GM12878 (cell line): ENCODE measurements at regions not wholly inside any gene's neighbourhood (a gene's known extent, or its start where the extent isn't known, plus 50 kb on each side); places are given as distances from the start of the nearest gene placed in this dataset.

Experiments used
- BMI1 ChIP-seq: fragments of 450-650 bp; IDR thresholded peaks from 2 replicates; pipeline ENCODE4 v1.6.1; 2016; ENCODE audit warnings: mild to moderate bottlenecking, moderate library complexity, borderline replicate concordance
- CBFB ChIP-seq: IDR thresholded peaks from 2 replicates; pipeline ENCODE4 v1.6.1; 2016; ENCODE audit warnings: antibody characterized with exemption, low read depth
- GABPA ChIP-seq: IDR thresholded peaks from 2 replicates; pipeline ENCODE4 v1.6.1; 2014; ENCODE audit warnings: antibody characterized with exemption, low read depth, mild to moderate bottlenecking, inconsistent platforms
- HCFC1 ChIP-seq: fragments of 150-350 bp; IDR thresholded peaks from 2 replicates; pipeline ENCODE4 v1.6.1; 2014; ENCODE audit warnings: low read length
- HDAC6 ChIP-seq: fragments of 200-600 bp; sonication (generic); IDR thresholded peaks from one replicate; pipeline ENCODE4 v1.8.0; 2017; ENCODE audit warnings: antibody characterized with exemption; ENCODE audit not compliant: unreplicated experiment
- MXI1 ChIP-seq: fragments of 150-350 bp; IDR thresholded peaks from 2 replicates; pipeline ENCODE4 v1.6.1; 2011; ENCODE audit warnings: low read depth, mild to moderate bottlenecking, inconsistent platforms, low read length, improper control_type of control experiment
- POLR2A ChIP-seq: IDR thresholded peaks from 2 replicates; pipeline ENCODE4 v1.6.1; 2011; ENCODE audit warnings: low read depth, mild to moderate bottlenecking, low read length
- RAD51 ChIP-seq: fragments of 450-650 bp; IDR thresholded peaks from 2 replicates; pipeline ENCODE4 v1.6.1; 2016; ENCODE audit warnings: moderate library complexity, mild to moderate bottlenecking, inconsistent platforms
- RFX5 ChIP-seq: IDR thresholded peaks from 2 replicates; pipeline ENCODE4 v1.6.1; 2011; ENCODE audit warnings: low read depth, low read length, improper control_type of control experiment
- TF ChIP-seq, protein P1 (sequence below): IDR thresholded peaks from 2 replicates; pipeline ENCODE4 v1.6.1; 2012; ENCODE audit warnings: low read depth, low read length, improper control_type of control experiment
- TF ChIP-seq, protein P2 (sequence below): IDR thresholded peaks from 2 replicates; pipeline ENCODE4 v1.6.1; 2012; ENCODE audit warnings: low read depth, low read length, improper control_type of control experiment
- TF ChIP-seq, protein P3 (sequence below), 3 experiments: IDR thresholded peaks in 2 of 3; conservative IDR thresholded peaks in 1 of 3; 2 replicates each; pipeline ENCODE4 v1.5.1; 2011; ENCODE audit warnings: low read depth in 3 of 3, low read length in 3 of 3, mild to moderate bottlenecking in 3 of 3, control low read depth in 2 of 3, moderate library complexity in 2 of 3, inconsistent platforms in 1 of 3, mixed read lengths in 1 of 3; ENCODE audit not compliant: control insufficient read depth in 2 of 3, insufficient read depth in 1 of 3; ENCODE audit errors: extremely low read depth in 1 of 3

DNA sequence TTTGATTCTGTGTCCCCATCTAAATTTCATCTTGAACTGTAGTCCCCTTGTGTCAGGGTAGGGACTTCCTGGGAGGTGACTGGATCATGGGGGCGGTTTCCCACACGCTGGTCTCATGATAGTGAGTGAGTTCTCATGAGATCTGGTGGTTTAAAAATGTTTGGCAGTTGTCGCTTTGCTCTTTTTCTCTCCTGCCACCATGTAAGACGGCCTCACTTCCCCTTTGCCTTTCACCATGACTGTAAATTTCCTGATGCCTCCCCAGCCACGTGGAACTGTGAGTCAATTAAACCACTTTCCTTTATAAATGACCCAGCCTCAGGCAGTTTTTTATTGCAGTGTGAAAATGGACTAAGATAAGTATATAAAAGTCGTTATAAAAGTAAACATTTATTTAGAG, 80.5 kb upstream of the SGK1 start:
- TF ChIP-seq HDAC6 (no peak), GABPA (no peak), POLR2A (no peak), BMI1 (no peak), RFX5 (no peak), CBFB (no peak), RAD51 (no peak; the same call in 1 of the 2 replicates), HCFC1 (no peak), MXI1 (no peak)
- TF ChIP-seq, protein P1, sequence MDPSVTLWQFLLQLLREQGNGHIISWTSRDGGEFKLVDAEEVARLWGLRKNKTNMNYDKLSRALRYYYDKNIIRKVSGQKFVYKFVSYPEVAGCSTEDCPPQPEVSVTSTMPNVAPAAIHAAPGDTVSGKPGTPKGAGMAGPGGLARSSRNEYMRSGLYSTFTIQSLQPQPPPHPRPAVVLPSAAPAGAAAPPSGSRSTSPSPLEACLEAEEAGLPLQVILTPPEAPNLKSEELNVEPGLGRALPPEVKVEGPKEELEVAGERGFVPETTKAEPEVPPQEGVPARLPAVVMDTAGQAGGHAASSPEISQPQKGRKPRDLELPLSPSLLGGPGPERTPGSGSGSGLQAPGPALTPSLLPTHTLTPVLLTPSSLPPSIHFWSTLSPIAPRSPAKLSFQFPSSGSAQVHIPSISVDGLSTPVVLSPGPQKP, result no peak
- TF ChIP-seq, protein P2, sequence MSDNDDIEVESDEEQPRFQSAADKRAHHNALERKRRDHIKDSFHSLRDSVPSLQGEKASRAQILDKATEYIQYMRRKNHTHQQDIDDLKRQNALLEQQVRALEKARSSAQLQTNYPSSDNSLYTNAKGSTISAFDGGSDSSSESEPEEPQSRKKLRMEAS, result no peak
- TF ChIP-seq, protein P3, sequence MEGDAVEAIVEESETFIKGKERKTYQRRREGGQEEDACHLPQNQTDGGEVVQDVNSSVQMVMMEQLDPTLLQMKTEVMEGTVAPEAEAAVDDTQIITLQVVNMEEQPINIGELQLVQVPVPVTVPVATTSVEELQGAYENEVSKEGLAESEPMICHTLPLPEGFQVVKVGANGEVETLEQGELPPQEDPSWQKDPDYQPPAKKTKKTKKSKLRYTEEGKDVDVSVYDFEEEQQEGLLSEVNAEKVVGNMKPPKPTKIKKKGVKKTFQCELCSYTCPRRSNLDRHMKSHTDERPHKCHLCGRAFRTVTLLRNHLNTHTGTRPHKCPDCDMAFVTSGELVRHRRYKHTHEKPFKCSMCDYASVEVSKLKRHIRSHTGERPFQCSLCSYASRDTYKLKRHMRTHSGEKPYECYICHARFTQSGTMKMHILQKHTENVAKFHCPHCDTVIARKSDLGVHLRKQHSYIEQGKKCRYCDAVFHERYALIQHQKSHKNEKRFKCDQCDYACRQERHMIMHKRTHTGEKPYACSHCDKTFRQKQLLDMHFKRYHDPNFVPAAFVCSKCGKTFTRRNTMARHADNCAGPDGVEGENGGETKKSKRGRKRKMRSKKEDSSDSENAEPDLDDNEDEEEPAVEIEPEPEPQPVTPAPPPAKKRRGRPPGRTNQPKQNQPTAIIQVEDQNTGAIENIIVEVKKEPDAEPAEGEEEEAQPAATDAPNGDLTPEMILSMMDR (IDR thresholded peaks at IDR 0.05 in 2 of 3, conservative IDR thresholded peaks at IDR 0.05 in 1 of 3; ENCODE audit: control insufficient read depth in 2 of 3, extremely low read depth in 1 of 3, insufficient read depth in 1 of 3, low read depth in 3 of 3, low read length in 3 of 3), result no peak
